Mesenchymal stem cell (in vitro differentiated cells and primary cell): ENCODE measurements at regions not wholly inside any gene's neighbourhood (a gene's known extent, or its start where the extent isn't known, plus 50 kb on each side); places are given as distances from the start of the nearest gene placed in this dataset.

Source experiments
- DNase-seq: peaks from one replicate; pipeline ENCODE4 v3.0.0-alpha.2; 2013
- H2AFZ ChIP-seq: one replicate; pipeline ENCODE4 v1.6.1; 2013; ENCODE audit warnings: low read depth, mild to moderate bottlenecking, control low read depth, inconsistent platforms, low read length, moderate library complexity
- H2AK5ac ChIP-seq: 2 replicates; pipeline ENCODE4 v1.6.1; 2013; ENCODE audit warnings: low read length, moderate library complexity, mild to moderate bottlenecking, inconsistent platforms; ENCODE audit not compliant: severe bottlenecking
- H2BK120ac ChIP-seq: one replicate; pipeline ENCODE4 v1.6.1; 2013; ENCODE audit warnings: low read depth, mild to moderate bottlenecking, inconsistent platforms, low read length, moderate library complexity
- H2BK12ac ChIP-seq, 2 experiments: one replicate each; pipeline ENCODE4 v1.6.1; 2013; ENCODE audit warnings: inconsistent platforms in 2 of 2, low read length in 2 of 2, mild to moderate bottlenecking in 2 of 2, moderate library complexity in 2 of 2, control low read depth in 1 of 2
- H2BK15ac ChIP-seq: one replicate; pipeline ENCODE4 v1.6.1; 2013; ENCODE audit warnings: mild to moderate bottlenecking, low read depth, inconsistent platforms; ENCODE audit not compliant: poor library complexity, severe bottlenecking
- H2BK5ac ChIP-seq: 2 replicates; pipeline ENCODE4 v1.6.1; 2013; ENCODE audit warnings: low read depth, mild to moderate bottlenecking, low read length, control low read depth, inconsistent platforms; ENCODE audit not compliant: poor library complexity, severe bottlenecking
- H3K14ac ChIP-seq, 2 experiments: one replicate each; pipeline ENCODE4 v1.6.1; 2013; ENCODE audit warnings: inconsistent platforms in 2 of 2, low read length in 2 of 2, control low read depth in 1 of 2, mild to moderate bottlenecking in 1 of 2, moderate library complexity in 1 of 2
- H3K18ac ChIP-seq, 2 experiments: one replicate each; pipeline ENCODE4 v1.6.1; 2013; ENCODE audit warnings: inconsistent platforms in 2 of 2, low read length in 2 of 2, control low read depth in 1 of 2, low read depth in 1 of 2, mild to moderate bottlenecking in 1 of 2
- H3K23ac ChIP-seq, 2 experiments: one replicate each; pipeline ENCODE4 v1.6.1; 2013; ENCODE audit warnings: inconsistent platforms in 2 of 2, low read length in 2 of 2, mild to moderate bottlenecking in 2 of 2, moderate library complexity in 2 of 2, control low read depth in 1 of 2
- H3K27ac ChIP-seq: 2 replicates; pipeline ENCODE4 v1.5.1; 2013; ENCODE audit warnings: mild to moderate bottlenecking, moderate library complexity, low read length, control low read depth, inconsistent platforms; ENCODE audit not compliant: poor library complexity, severe bottlenecking
- H3K27me3 ChIP-seq, 2 experiments: 2 replicates each; pipeline versions ENCODE4 v1.6.1 to v1.7.0; 2013; ENCODE audit warnings: low read length in 2 of 2, mild to moderate bottlenecking in 2 of 2, moderate library complexity in 2 of 2, control low read depth in 1 of 2, inconsistent platforms in 1 of 2; ENCODE audit not compliant: control insufficient read depth in 1 of 2, insufficient read depth in 1 of 2
- H3K36me3 ChIP-seq, 2 experiments: 2 replicates each; pipeline versions ENCODE4 v1.6.1 to v1.7.0; 2013; ENCODE audit warnings: low read length in 2 of 2, control low read depth in 1 of 2, inconsistent platforms in 1 of 2, low read depth in 1 of 2, mild to moderate bottlenecking in 1 of 2; ENCODE audit not compliant: insufficient read depth in 2 of 2, control insufficient read depth in 1 of 2
- H3K4ac ChIP-seq, 2 experiments: one replicate each; pipeline ENCODE4 v1.6.1; 2013; ENCODE audit warnings: inconsistent platforms in 2 of 2, low read length in 2 of 2, mild to moderate bottlenecking in 2 of 2, moderate library complexity in 2 of 2, control low read depth in 1 of 2, low read depth in 1 of 2
- H3K4me1 ChIP-seq: 2 replicates; pipeline ENCODE4 v1.6.1; 2013; ENCODE audit warnings: low read depth, low read length, control low read depth; ENCODE audit not compliant: control insufficient read depth, insufficient read depth
- H3K4me2 ChIP-seq: 2 replicates; pipeline ENCODE4 v1.6.1; 2013; ENCODE audit warnings: low read length, mild to moderate bottlenecking, inconsistent platforms; ENCODE audit not compliant: poor library complexity, severe bottlenecking
- H3K4me3 ChIP-seq, 2 experiments: 2 replicates each; pipeline versions ENCODE4 v1.5.1 to v1.7.0; 2013; ENCODE audit warnings: low read length in 2 of 2, mild to moderate bottlenecking in 2 of 2, control low read depth in 1 of 2, low read depth in 1 of 2; ENCODE audit not compliant: insufficient read depth in 1 of 2
- H3K79me1 ChIP-seq: replicated peaks from 2 replicates; pipeline ENCODE4 v1.6.1; 2013; ENCODE audit warnings: mild to moderate bottlenecking, control low read depth, low read length, inconsistent platforms; ENCODE audit not compliant: poor library complexity, severe bottlenecking
- H3K9ac ChIP-seq: 2 replicates; pipeline ENCODE4 v1.7.0; 2013; ENCODE audit warnings: mild to moderate bottlenecking, low read length, moderate library complexity
- H3K9me3 ChIP-seq: 2 replicates; pipeline ENCODE4 v1.7.0; 2013; ENCODE audit warnings: mild to moderate bottlenecking, low read length; ENCODE audit not compliant: control insufficient read depth
- H4K8ac ChIP-seq: one replicate; pipeline ENCODE4 v1.6.1; 2013; ENCODE audit warnings: inconsistent platforms, mild to moderate bottlenecking, low read length, moderate library complexity
- H4K91ac ChIP-seq: one replicate; pipeline ENCODE4 v1.6.1; 2013; ENCODE audit warnings: mild to moderate bottlenecking, low read length, inconsistent platforms
- WGBS: methylation state at CpG from one replicate; pipeline ENCODE4 v1.1.7; 2013; ENCODE audit warnings: mixed read lengths; 5-methylcytosine and 5-hydroxymethylcytosine counted together

GRCh38 chr14:41072776-41073175 is 533.9 kb upstream of the LRFN5 start:
- Histone ChIP-seq H2AK5ac (no peak overlapping the region), H3K27me3 (no peaks in the 10 kb centered on the region), H3K23ac (no peak overlapping the region), H3K4me3 (no peak overlapping the region), H3K4me2 (no peak overlapping the region), H2BK15ac (no peak overlapping the region), H3K9ac (no peak overlapping the region), H3K27ac (no peak overlapping the region), H2BK12ac (no peak overlapping the region), H3K4ac (no peak overlapping the region), H3K79me1 (no peaks in the 10 kb centered on the region), H3K36me3 (no peaks in the 10 kb centered on the region), H3K4me1 (no peaks in the 10 kb centered on the region), H2BK5ac (no peak overlapping the region), H2AFZ (no peak overlapping the region), H3K14ac (no peak overlapping the region), H3K9me3 (no peaks in the 10 kb centered on the region), H4K91ac (no peak overlapping the region), H3K18ac (no peak overlapping the region), H4K8ac (no peak overlapping the region), H2BK120ac (no peak overlapping the region)
- DNase-seq = no peak

GRCh38 chr14:41071351-41071750 is 535.3 kb upstream of the LRFN5 start:
- no peak overlapping the region for H2AK5ac ChIP-seq
- H2BK12ac ChIP-seq = no peak overlapping the region
- no peak overlapping the region for H4K91ac ChIP-seq
- H3K4me3 ChIP-seq = no peak overlapping the region
- no peak overlapping the region for H3K27ac ChIP-seq
- H3K36me3 ChIP-seq = no peaks in the 10 kb centered on the region
- no peak overlapping the region for H3K18ac ChIP-seq
- H3K27me3 ChIP-seq = no peaks in the 10 kb centered on the region
- H3K4me1 ChIP-seq = no peaks in the 10 kb centered on the region
- H3K9ac ChIP-seq = no peak overlapping the region
- no peak overlapping the region for H2BK120ac ChIP-seq
- H3K9me3 ChIP-seq = no peaks in the 10 kb centered on the region
- H3K79me1 ChIP-seq = no peaks in the 10 kb centered on the region
- no peak overlapping the region for H2AFZ ChIP-seq
- WGBS = 96% methylated on average over 1 of the region's 2 CpGs
- H2BK5ac ChIP-seq = no peak overlapping the region
- H4K8ac ChIP-seq = no peak overlapping the region
- no peak overlapping the region for H3K23ac ChIP-seq
- H3K4me2 ChIP-seq = no peak overlapping the region
- H3K14ac ChIP-seq = no peak overlapping the region
- DNase-seq = no peak
- H3K4ac ChIP-seq = no peak overlapping the region
- H2BK15ac ChIP-seq = no peak overlapping the region

DNA sequence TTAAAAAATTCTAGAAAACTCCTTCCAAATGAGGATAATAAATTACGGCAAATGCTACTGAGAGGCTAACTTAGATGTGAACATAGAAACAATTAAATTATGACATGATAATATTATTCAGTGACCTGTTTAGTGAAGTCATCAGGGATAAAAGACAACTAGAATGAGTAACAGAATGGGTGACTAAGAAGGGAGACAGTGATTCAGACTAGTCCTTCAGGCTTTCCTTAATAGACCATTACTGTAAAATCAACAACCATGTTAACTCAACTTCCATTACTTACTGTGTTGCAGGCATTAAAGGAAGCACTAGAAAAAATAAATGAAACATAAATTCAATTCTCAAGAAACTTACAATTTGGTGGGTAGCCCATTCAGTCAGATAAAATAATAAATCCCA is 543.9 kb upstream of the LRFN5 start:
- Histone ChIP-seq H3K27me3 (no peaks in the 10 kb centered on the region), H2BK15ac (no peak overlapping the region), H2AFZ (no peak overlapping the region), H2BK12ac (no peak overlapping the region), H3K4me3 (no peak overlapping the region), H3K9ac (no peak overlapping the region), H4K8ac (no peak overlapping the region), H3K79me1 (no peaks in the 10 kb centered on the region), H3K18ac (no peak overlapping the region), H4K91ac (no peak overlapping the region), H3K4me2 (no peak overlapping the region), H2BK120ac (no peak overlapping the region), H3K36me3 (no peaks in the 10 kb centered on the region), H3K9me3 (no peaks in the 10 kb centered on the region), H3K27ac (no peak overlapping the region), H2AK5ac (no peak overlapping the region), H3K23ac (no peak overlapping the region), H3K14ac (no peak overlapping the region), H3K4me1 (no peaks in the 10 kb centered on the region), H2BK5ac (no peak overlapping the region), H3K4ac (no peak overlapping the region)
- no CpG with 5 or more reads among the region's 1 CpG for WGBS
- peak; percentile 1 for DNase-seq

DNA sequence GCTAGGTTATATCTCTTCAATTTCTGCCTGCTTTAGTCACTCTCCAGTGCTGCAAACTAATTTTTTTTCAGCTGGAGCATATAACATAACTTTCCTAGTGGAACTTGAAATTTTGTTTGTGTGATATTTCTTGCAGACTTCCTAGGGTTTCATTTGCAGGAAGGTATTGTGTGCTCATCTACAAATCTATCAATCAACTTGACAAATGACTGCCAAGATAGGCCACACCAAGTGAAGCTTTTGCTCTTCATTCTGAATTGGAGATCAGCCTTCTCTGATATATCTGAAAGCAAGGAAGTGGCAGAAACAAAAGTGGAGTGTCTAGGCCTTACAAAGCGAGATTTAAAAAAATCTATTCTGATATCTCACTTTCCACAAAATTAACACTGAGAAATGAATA is 551.1 kb upstream of the LRFN5 start:
- Histone ChIP-seq H2BK15ac (no peak overlapping the region), H3K36me3 (no peaks in the 10 kb centered on the region), H2AK5ac (no peak overlapping the region), H2BK12ac (no peak overlapping the region), H3K23ac (no peak overlapping the region), H3K9me3 (no peaks in the 10 kb centered on the region), H3K9ac (no peak overlapping the region), H3K4ac (no peak overlapping the region), H3K18ac (no peak overlapping the region), H3K4me3 (no peak overlapping the region), H4K8ac (no peak overlapping the region), H4K91ac (no peak overlapping the region), H3K14ac (no peak overlapping the region), H3K4me1 (no peaks in the 10 kb centered on the region), H3K4me2 (no peak overlapping the region), H3K27ac (no peak overlapping the region), H2BK120ac (no peak overlapping the region), H3K27me3 (no peaks in the 10 kb centered on the region), H3K79me1 (no peaks in the 10 kb centered on the region), H2BK5ac (no peak overlapping the region), H2AFZ (no peak overlapping the region)
- DNase-seq = no peak
- WGBS = no CpG with 5 or more reads among the region's 1 CpG
